ENCODE measurements at regions not wholly inside any gene's neighbourhood (a gene's known extent, or its start where the extent isn't known, plus 50 kb on each side); places are given as distances from the start of the nearest gene placed in this dataset.

DNA sequence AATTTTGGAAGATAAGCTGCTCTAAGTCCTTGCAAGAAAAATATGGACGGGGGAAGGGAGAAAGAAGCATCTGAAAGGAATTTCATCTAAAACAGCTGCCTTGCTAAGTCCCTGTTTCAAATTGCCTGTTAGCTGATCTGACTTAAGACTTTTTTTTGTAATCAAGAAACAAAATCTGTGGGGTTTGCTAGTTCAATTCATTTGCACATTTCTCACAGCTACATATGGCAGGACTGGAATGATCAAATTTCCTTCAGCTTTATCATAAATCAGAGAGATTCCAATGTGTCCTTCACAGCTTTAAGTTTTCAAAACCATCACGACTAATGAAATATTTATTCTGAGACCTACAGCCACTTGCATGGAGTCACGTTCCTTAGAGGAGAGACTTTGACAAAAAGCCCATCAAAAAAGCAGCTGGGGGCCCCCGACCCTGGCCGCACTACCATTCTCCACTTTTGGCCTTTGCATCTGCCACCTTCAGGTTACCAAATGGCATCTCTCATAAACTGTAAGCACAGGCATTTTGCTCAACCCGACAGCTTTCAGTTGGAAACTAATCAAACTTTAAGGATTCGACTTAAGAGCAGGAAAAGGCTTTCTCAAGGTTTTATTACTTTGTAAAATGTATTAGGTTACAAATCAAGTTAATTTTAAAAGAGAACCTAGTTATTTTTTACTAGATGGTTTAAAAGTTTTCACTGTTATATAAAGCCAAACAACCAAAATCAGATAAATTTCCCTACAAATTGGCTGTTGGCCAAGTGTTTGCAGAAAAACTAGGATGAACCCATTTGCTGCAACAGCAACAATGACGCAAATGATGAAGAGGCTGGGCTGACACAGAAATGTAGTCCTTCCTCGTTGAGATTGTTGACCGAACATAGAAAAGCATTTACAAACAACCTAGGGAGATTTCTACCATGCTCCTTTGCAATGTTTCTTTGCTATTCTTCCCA lies 100.4 kb upstream of the RND3 start:
- no peaks in the 10 kb centered on the region for H3K27me3 ChIP-seq (ENCODE audit: control insufficient read depth, insufficient read depth, low read length)
- H3K9me3 ChIP-seq (ENCODE audit: control insufficient read depth, low read length) = no peaks in the 10 kb centered on the region
- H3K4me3 ChIP-seq (ENCODE audit: low read depth, low read length) = no peak overlapping the region
- peak overlapping the region; percentile 3 for H3K4me2 ChIP-seq (ENCODE audit: low read length)
- TF ChIP-seq, protein P1, sequence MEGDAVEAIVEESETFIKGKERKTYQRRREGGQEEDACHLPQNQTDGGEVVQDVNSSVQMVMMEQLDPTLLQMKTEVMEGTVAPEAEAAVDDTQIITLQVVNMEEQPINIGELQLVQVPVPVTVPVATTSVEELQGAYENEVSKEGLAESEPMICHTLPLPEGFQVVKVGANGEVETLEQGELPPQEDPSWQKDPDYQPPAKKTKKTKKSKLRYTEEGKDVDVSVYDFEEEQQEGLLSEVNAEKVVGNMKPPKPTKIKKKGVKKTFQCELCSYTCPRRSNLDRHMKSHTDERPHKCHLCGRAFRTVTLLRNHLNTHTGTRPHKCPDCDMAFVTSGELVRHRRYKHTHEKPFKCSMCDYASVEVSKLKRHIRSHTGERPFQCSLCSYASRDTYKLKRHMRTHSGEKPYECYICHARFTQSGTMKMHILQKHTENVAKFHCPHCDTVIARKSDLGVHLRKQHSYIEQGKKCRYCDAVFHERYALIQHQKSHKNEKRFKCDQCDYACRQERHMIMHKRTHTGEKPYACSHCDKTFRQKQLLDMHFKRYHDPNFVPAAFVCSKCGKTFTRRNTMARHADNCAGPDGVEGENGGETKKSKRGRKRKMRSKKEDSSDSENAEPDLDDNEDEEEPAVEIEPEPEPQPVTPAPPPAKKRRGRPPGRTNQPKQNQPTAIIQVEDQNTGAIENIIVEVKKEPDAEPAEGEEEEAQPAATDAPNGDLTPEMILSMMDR (IDR thresholded peaks at IDR 0.05) = no peak
- H2AFZ ChIP-seq = peak overlapping the region; percentile 28
- no peak overlapping the region for H3K9ac ChIP-seq
- H3K27ac ChIP-seq = no peak overlapping the region
- H3K79me2 ChIP-seq = no peaks in the 10 kb centered on the region
- H3K36me3 ChIP-seq (ENCODE audit: control insufficient read depth, insufficient read depth, low read length) = no peaks in the 10 kb centered on the region
- H3K4me1 ChIP-seq = no peaks in the 10 kb centered on the region

DNA sequence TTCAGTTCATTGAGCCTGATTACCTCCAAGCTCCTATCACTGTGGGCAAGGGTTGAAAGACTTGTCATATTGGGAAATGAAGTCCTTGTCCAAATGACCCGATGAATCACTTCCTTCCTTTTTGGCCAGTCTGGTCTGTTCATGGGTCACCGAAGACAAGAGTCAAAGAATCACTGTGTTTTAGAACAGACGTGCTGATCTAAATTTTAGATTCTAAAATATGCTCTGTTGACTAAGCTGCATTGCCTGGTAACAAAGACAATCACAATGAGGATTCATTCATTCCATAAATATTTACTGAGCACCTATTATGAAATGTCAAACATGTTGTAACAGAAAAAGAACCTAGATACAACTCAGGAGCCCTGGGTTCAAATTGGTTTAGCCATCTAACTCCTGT lies 99.4 kb upstream of the RND3 start:
- TF ChIP-seq, protein P1 (IDR thresholded peaks at IDR 0.05) = no peak
- Histone ChIP-seq H3K9ac (no peak overlapping the region), H3K4me1 (no peaks in the 10 kb centered on the region), H2AFZ (no peak overlapping the region), H3K36me3 (ENCODE audit: control insufficient read depth, insufficient read depth, low read length) (no peaks in the 10 kb centered on the region), H3K9me3 (ENCODE audit: control insufficient read depth, low read length) (no peaks in the 10 kb centered on the region), H3K79me2 (no peaks in the 10 kb centered on the region), H3K4me3 (ENCODE audit: low read depth, low read length) (no peak overlapping the region), H3K4me2 (ENCODE audit: low read length) (no peak overlapping the region), H3K27me3 (ENCODE audit: control insufficient read depth, insufficient read depth, low read length) (no peaks in the 10 kb centered on the region), H3K27ac (no peak overlapping the region)

DNA sequence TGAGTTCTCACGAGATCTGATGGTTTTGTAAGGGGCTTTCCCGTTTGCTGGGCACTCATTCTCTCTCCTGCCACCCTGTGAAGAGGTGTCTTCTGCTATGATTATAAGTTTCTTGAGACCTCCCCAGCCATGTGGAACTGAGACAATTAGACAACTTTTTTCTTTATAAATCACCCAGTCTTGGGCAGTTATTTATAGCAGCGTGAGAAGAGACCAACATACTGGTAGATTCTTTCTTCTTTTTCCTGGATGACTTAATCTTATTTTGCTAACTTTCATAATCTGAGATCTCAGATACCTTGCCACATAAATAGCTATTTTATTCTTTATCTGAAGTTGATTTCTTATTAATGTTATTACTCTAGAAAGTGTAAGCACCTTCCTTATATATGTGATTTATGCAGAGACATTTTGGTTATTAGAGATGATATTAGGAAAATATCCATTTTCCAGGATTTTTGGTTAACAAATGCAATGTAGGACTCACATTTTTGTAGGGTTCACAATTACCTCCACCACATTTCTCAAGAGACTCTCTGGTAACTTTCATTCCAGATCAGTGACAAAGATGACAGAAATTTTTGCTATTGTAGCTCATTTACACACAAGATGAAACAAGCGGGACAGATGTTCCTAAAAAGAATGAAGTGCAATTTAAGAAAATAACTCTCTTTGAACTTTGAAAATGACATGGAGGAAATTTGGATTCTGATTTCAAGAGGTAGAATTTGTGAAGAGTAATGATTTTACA lies 97.9 kb upstream of the RND3 start:
- H3K27me3 ChIP-seq (ENCODE audit: control insufficient read depth, insufficient read depth, low read length) = no peaks in the 10 kb centered on the region
- H3K79me2 ChIP-seq = no peaks in the 10 kb centered on the region
- no peaks in the 10 kb centered on the region for H3K4me1 ChIP-seq
- H3K27ac ChIP-seq = no peak overlapping the region
- no peaks in the 10 kb centered on the region for H3K36me3 ChIP-seq (ENCODE audit: control insufficient read depth, insufficient read depth, low read length)
- TF ChIP-seq, protein P1 (IDR thresholded peaks at IDR 0.05) = no peak
- no peak overlapping the region for H2AFZ ChIP-seq
- H3K4me2 ChIP-seq (ENCODE audit: low read length) = no peak overlapping the region
- no peak overlapping the region for H3K9ac ChIP-seq
- no peaks in the 10 kb centered on the region for H3K9me3 ChIP-seq (ENCODE audit: control insufficient read depth, low read length)
- no peak overlapping the region for H3K4me3 ChIP-seq (ENCODE audit: low read depth, low read length)

DNA sequence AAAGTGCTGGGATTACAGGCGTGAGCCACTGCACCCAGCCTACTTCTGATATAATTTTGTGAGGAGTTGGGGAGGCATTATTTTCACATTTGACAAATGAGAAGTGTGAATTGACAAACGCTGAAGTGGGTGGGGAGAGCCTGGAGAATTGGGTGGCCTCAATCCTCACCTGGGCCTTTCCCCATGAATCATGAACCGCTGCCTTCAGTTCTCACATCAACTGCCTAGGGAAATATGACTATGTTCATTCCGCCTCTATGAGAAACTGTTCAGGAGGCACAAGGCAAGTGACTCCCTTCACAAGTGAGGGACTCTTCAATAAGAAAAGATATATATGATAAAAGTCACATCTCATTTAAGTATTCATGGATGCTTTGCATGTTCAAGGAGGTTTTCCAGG lies 96.6 kb upstream of the RND3 start:
- TF ChIP-seq, protein P1 (IDR thresholded peaks at IDR 0.05) = no peak
- Histone ChIP-seq H3K9ac (no peak overlapping the region), H3K79me2 (no peaks in the 10 kb centered on the region), H3K36me3 (ENCODE audit: control insufficient read depth, insufficient read depth, low read length) (no peaks in the 10 kb centered on the region), H3K4me3 (ENCODE audit: low read depth, low read length) (no peak overlapping the region), H3K4me1 (no peaks in the 10 kb centered on the region), H3K9me3 (ENCODE audit: control insufficient read depth, low read length) (no peaks in the 10 kb centered on the region), H2AFZ (no peak overlapping the region), H3K4me2 (ENCODE audit: low read length) (no peak overlapping the region), H3K27me3 (ENCODE audit: control insufficient read depth, insufficient read depth, low read length) (no peaks in the 10 kb centered on the region), H3K27ac (no peak overlapping the region)
